Chondrocyte (in vitro differentiated cells): ENCODE measurements at regions not wholly inside any gene's neighbourhood (a gene's known extent, or its start where the extent isn't known, plus 50 kb on each side); places are given as distances from the start of the nearest gene placed in this dataset.

Experiments
- DNase-seq: peaks from one replicate; pipeline ENCODE4 v3.0.0; 2021; ENCODE audit warnings: mixed read lengths, low spot score
- H3K27ac Mint-ChIP-seq: one replicate; pipeline ENCODE4 v1.8.0; 2021; ENCODE audit warnings: mild to moderate bottlenecking, moderate library complexity, mixed read lengths; ENCODE audit not compliant: unreplicated experiment
- H3K27me3 Mint-ChIP-seq: 2 replicates; pipeline ENCODE4 v1.8.0; 2021; ENCODE audit warnings: low read depth, mixed read lengths
- H3K36me3 Mint-ChIP-seq: 2 replicates; pipeline ENCODE4 v1.8.0; 2021; ENCODE audit warnings: low read depth, mixed read lengths
- H3K4me1 Mint-ChIP-seq: 2 replicates; pipeline ENCODE4 v1.8.0; 2021; ENCODE audit warnings: low read depth, mild to moderate bottlenecking, mixed read lengths
- H3K4me3 Mint-ChIP-seq: one replicate; pipeline ENCODE4 v1.8.0; 2021; ENCODE audit warnings: mild to moderate bottlenecking, moderate library complexity, mixed read lengths; ENCODE audit not compliant: unreplicated experiment
- H3K9me3 Mint-ChIP-seq: 2 replicates; pipeline ENCODE4 v1.8.0; 2021; ENCODE audit warnings: low read depth, mixed read lengths
- CTCF ChIP-seq: fragments of 200-600 bp; sonication (generic); IDR thresholded peaks from 2 replicates; pipeline ENCODE4 v1.5.0; 2021; ENCODE audit warnings: antibody characterized with exemption, mild to moderate bottlenecking, moderate library complexity

- no peak for TF ChIP-seq CTCF
- no peak for DNase-seq
- H3K36me3 Mint-ChIP-seq: peaks cover 2% of the 10 kb centered on the region
- H3K4me3 Mint-ChIP-seq: no peak overlapping the region
- H3K9me3 Mint-ChIP-seq: peaks cover 9% of the 10 kb centered on the region
- no peaks in the 10 kb centered on the region for H3K27me3 Mint-ChIP-seq
- H3K27ac Mint-ChIP-seq: no peak overlapping the region
- no peaks in the 10 kb centered on the region for H3K4me1 Mint-ChIP-seq
These were observed 511.1 kb downstream of the OTOL1 start for GRCh38 chr3:162007722-162008121.

- peaks cover 9% of the 10 kb centered on the region for H3K9me3 Mint-ChIP-seq
- no peaks in the 10 kb centered on the region for H3K36me3 Mint-ChIP-seq
- H3K27ac Mint-ChIP-seq: no peak overlapping the region
- no peaks in the 10 kb centered on the region for H3K4me1 Mint-ChIP-seq
- no peak for TF ChIP-seq CTCF
- peaks cover 2% of the 10 kb centered on the region for H3K27me3 Mint-ChIP-seq
- DNase-seq: no peak
- no peak overlapping the region for H3K4me3 Mint-ChIP-seq
These were observed 516.0 kb downstream of the OTOL1 start for GRCh38 chr3:162012633-162013032.

- Mint-ChIP-seq H3K9me3 (no peaks in the 10 kb centered on the region), H3K4me3 (no peak overlapping the region), H3K27me3 (peaks cover 2% of the 10 kb centered on the region), H3K36me3 (no peaks in the 10 kb centered on the region), H3K27ac (no peak overlapping the region), H3K4me1 (no peaks in the 10 kb centered on the region)
- TF ChIP-seq CTCF: no peak
- DNase-seq: no peak
These were observed 517.7 kb downstream of the OTOL1 start for GRCh38 chr3:162014284-162014683.

GRCh38 chr3:162015856-162016255, 519.2 kb downstream of the OTOL1 start:
- Mint-ChIP-seq H3K4me1 (no peaks in the 10 kb centered on the region), H3K36me3 (no peaks in the 10 kb centered on the region), H3K27ac (no peak overlapping the region), H3K27me3 (peaks cover 2% of the 10 kb centered on the region), H3K4me3 (no peak overlapping the region), H3K9me3 (no peaks in the 10 kb centered on the region)
- no peak for DNase-seq
- TF ChIP-seq CTCF: no peak

- no peaks in the 10 kb centered on the region for H3K27me3 Mint-ChIP-seq
- H3K4me1 Mint-ChIP-seq: peaks cover 9% of the 10 kb centered on the region
- no peak overlapping the region for H3K4me3 Mint-ChIP-seq
- H3K9me3 Mint-ChIP-seq: no peaks in the 10 kb centered on the region
- no peak for DNase-seq
- no peak overlapping the region for H3K27ac Mint-ChIP-seq
- TF ChIP-seq CTCF: no peak
- H3K36me3 Mint-ChIP-seq: no peaks in the 10 kb centered on the region
These were observed 523.2 kb downstream of the OTOL1 start for GRCh38 chr3:162019817-162020216.
